ENCODE measurements at regions not wholly inside any gene's neighbourhood (a gene's known extent, or its start where the extent isn't known, plus 50 kb on each side); places are given as distances from the start of the nearest gene placed in this dataset.

DNA sequence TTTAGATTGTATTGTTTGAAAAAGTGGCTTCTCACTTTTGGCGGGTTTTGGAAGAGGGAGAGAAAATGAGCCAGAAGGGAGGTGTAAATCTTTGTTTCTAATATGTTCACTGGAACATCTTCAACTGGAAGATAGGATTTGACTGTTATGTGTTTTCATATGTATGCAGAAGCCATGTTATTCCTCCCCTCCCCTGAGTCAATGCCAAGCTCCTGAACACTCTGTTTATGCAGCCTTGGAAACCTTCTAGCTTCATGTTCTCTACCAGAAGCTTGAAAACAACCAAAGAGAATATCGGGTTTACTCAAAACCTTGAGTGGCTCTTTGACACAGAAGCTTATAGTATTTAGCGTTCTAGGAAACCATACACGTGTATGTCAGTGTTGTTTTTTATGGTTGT is 279.1 kb downstream of the PRL start:
- H3K36me3 Mint-ChIP-seq (ENCODE audit: low read depth): no peaks in the 10 kb centered on the region

DNA sequence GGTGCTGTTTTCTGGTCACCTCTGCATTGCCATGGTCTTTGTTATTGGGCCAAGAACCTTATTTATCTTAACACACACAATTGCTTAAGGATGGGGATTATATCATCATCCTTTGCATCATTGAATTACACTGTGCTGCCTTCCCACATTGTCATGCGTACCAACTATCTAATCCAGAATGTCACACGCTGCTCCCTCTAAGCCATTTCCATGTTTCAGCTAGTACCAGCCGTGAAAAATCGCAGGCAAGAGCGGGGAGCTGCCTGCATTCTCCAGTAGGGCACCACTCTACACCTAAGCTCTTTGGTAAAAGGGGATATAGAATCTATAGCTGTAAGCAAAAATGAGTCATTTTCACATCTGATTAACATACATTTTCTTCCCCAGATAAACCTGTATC is 277.0 kb downstream of the PRL start:
- no peaks in the 10 kb centered on the region for H3K36me3 Mint-ChIP-seq (ENCODE audit: low read depth)
- no peaks in the 10 kb centered on the region for H3K4me1 Mint-ChIP-seq
- no peak for ATAC-seq (replicated peaks)
- peaks cover 3% of the 10 kb centered on the region for H3K27me3 Mint-ChIP-seq
- peaks cover 11% of the 10 kb centered on the region for H3K9me3 Mint-ChIP-seq
- H3K4me3 Mint-ChIP-seq: no peak overlapping the region
- H3K27ac Mint-ChIP-seq: no peak overlapping the region

More for the DNA sequence above, 279.1 kb downstream of the PRL start:
- H3K4me3 Mint-ChIP-seq: no peak overlapping the region
- peaks cover 9% of the 10 kb centered on the region for H3K9me3 Mint-ChIP-seq
- H3K27me3 Mint-ChIP-seq: peaks cover 3% of the 10 kb centered on the region
- H3K27ac Mint-ChIP-seq: no peak overlapping the region
- no peaks in the 10 kb centered on the region for H3K4me1 Mint-ChIP-seq
- ATAC-seq (replicated peaks): no peak

DNA sequence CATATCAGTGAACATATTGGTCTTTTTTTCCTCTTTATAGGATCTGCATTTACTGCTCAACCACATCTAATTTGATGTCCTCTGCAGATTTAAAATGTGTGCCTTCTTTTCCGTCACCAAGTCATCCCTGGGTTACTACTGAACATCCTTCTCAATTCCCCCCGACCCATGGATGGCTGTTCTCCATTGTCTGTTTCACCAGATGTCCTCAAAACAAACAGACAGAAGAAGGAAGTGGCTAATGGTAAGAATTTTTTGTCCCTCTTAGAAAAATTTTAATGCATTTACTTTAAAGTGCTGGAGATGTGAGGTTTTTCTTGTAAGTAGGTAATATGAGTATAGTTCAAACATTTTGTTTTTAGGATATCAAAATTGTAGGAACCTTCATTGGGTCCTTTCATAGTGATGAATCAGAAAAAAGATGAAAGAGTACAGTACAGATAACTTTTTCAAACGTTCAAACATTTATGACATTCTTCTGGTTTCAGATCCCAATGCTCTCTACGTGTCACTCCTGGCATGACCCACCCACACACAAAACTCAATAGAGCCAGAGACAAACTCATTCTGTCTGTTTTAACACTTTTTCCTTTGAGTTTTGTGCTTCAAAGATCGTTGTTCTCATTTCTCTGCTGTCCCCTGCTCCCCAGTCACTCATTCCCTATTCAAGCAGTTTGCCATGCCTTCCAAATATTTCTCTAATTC is 276.4 kb downstream of the PRL start:
- Mint-ChIP-seq H3K27ac (no peak overlapping the region), H3K4me3 (no peak overlapping the region), H3K27me3 (peaks cover 6% of the 10 kb centered on the region), H3K9me3 (peaks cover 11% of the 10 kb centered on the region), H3K4me1 (no peaks in the 10 kb centered on the region), H3K36me3 (ENCODE audit: low read depth) (no peaks in the 10 kb centered on the region)
- ATAC-seq (replicated peaks): no peak

DNA sequence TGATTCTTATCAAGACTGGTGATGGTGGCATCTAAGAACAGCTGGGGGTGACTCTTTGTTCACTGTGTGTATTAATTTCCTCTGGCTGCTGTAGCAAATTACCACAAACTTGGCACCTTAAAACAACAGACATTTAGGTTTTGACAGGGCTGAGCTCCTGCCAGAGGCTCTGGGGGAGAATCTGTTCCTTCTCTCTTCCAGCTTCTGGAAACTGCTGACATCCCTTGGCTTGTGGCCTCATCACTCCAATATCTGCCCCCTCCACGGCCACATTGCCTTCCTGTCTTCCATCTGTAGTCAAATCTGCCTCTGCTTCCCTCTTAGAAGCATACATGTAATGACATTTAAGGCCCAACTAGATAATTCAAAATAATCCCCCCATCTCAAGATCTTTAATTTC is 274.9 kb downstream of the PRL start:
- H3K4me1 Mint-ChIP-seq: no peaks in the 10 kb centered on the region
- peaks cover 11% of the 10 kb centered on the region for H3K27me3 Mint-ChIP-seq
- no peak overlapping the region for H3K27ac Mint-ChIP-seq
- H3K36me3 Mint-ChIP-seq (ENCODE audit: low read depth): no peaks in the 10 kb centered on the region
- ATAC-seq (replicated peaks): no peak
- peaks cover 11% of the 10 kb centered on the region for H3K9me3 Mint-ChIP-seq
- H3K4me3 Mint-ChIP-seq: no peak overlapping the region

DNA sequence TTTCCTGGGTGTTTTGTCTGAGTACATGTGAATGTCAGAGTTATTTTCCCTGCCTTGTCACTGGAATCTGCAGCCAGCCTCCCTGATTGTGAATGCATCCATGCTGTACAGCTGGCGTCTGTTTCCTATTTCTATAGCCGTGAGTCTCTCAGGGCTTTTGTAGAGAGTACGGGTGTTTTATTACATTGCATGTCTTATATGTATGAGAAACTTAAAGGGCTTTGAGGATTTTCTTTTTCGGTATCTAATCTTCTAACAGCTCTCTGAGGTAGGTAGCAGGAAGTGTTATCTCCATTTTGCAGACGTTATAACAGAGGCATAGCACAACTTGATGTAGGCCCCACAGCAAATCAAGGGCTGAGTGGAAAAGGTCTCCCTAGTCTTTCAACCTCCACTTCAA is 272.9 kb downstream of the PRL start:
- H3K4me1 Mint-ChIP-seq: no peaks in the 10 kb centered on the region
- ATAC-seq (replicated peaks): no peak
- no peaks in the 10 kb centered on the region for H3K36me3 Mint-ChIP-seq (ENCODE audit: low read depth)
- H3K27me3 Mint-ChIP-seq: peaks cover 11% of the 10 kb centered on the region
- H3K4me3 Mint-ChIP-seq: no peak overlapping the region
- H3K27ac Mint-ChIP-seq: no peak overlapping the region
- peaks cover 11% of the 10 kb centered on the region for H3K9me3 Mint-ChIP-seq

DNA sequence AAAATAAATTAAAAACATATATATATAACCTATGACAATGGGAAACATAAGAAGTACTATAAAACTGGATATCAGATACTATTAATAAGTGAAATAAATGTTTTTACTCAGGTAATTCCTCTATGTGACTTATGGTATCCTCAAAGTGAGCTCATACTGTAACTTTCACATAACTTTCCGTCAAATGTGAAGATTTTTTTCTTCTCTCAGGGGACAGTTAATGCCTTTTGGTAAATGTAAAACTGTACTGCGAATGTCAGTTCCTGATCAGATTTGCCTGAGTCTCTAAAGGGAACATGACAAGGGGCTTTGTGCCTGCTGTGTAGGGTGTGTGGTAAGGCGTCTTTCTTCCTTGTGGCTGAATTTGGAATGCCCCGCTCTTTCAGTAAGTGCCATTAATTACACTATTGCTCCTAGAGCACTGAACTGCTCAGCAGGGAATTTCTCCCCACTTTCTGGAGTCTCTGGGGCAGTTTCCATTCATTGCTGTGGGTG is 271.8 kb downstream of the PRL start:
- Mint-ChIP-seq H3K4me3 (no peak overlapping the region), H3K27me3 (peaks cover 11% of the 10 kb centered on the region), H3K36me3 (ENCODE audit: low read depth) (no peaks in the 10 kb centered on the region), H3K4me1 (no peaks in the 10 kb centered on the region), H3K27ac (no peak overlapping the region), H3K9me3 (peaks cover 11% of the 10 kb centered on the region)
- ATAC-seq (replicated peaks): no peak

DNA sequence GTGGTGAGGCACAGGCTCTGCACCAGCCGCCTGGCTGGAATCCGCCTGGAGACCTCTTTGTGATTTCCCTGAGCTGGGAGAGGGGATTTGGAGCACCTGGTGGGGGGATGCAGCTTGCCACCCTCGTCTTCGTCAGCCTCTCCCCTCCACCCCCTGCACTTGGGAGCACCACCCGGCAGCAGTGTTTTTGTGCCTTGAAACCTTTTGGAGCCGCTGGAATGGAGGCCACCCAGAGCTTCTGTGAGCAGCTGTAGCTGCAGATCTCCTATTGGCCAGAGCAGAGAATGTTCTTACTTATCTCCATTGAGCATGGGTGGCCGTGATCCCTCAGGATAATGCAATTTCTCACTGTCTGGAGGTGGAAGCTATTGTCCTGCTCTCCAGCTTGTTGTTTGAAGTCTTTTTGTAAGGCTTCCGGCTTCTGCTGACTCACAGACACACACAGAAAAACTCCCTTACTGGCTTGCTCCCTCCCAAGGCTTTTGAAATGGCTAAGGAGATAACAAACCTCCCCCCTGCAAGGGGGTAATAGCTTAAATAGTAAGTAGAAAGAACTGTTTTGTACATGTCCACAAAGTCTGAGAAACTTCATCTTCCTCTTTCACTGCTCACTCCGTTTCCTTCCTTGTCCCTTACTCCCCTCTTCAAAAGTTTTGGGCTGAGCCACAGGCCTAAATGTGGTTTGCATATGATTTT is 271.2 kb downstream of the PRL start:
- Mint-ChIP-seq H3K4me1 (no peaks in the 10 kb centered on the region), H3K27ac (no peak overlapping the region), H3K36me3 (ENCODE audit: low read depth) (no peaks in the 10 kb centered on the region), H3K27me3 (peaks cover 11% of the 10 kb centered on the region), H3K4me3 (no peak overlapping the region), H3K9me3 (peaks cover 11% of the 10 kb centered on the region)
- no peak for ATAC-seq (replicated peaks)

DNA sequence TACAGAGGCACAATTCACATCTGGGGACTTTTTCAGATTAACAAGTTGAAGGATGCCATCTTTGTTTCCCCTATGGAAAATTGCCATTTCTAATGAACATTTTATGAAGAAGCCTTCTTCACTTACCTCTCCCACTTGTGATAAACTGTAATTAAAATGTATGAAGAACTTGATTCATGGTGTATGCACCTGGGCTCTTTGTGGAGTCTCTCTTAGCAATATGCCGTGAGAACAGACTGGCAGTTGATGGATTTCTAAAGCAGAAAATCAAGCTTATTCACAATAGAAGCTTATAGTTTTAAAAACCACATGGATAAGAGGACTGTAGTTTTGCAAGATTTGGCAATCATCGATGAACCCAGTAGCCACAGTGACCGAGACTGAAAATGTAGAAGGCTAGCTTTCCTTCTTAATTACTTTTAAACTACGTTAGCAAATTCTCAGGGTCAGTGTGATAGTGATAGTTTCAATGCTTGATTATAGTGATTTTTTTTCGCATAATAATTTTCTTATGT is 270.6 kb downstream of the PRL start:
- Mint-ChIP-seq H3K4me3 (no peak overlapping the region), H3K4me1 (no peaks in the 10 kb centered on the region), H3K9me3 (peaks cover 11% of the 10 kb centered on the region), H3K36me3 (ENCODE audit: low read depth) (no peaks in the 10 kb centered on the region), H3K27ac (no peak overlapping the region), H3K27me3 (peaks cover 11% of the 10 kb centered on the region)
- ATAC-seq (replicated peaks): no peak

DNA sequence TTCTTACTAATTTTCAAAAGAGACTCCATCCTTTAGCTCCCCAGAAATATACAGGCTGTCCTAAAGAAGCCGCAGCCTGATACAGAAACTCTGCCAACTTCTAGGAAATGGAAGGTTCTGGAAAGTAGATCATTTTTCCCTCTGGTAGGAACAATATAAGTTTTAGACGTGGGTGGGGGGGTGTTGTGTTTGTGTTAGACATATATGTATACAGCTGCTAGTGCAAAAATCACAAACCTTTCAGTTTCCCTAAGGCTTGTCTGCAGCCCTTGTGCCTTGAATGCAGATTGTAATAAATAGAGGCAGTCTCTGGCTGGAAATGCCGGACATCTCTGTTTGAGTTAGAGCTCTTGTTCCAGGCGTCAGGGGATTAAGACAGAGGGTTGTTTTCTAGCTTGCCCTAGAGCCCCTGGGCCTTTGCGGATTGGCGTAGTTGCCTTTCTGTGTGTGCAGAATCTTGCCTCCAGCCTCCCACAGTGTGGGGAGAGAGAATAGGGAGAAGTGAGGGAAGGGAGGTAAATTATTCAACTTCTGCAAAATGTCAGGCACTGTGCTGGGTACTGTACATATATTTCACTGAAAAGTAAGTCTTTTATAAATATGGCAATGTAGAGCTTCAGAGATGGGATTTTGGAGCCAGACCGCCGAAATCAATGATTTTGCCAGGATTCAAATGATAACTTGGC is 269.7 kb downstream of the PRL start:
- H3K27ac Mint-ChIP-seq: no peak overlapping the region

DNA sequence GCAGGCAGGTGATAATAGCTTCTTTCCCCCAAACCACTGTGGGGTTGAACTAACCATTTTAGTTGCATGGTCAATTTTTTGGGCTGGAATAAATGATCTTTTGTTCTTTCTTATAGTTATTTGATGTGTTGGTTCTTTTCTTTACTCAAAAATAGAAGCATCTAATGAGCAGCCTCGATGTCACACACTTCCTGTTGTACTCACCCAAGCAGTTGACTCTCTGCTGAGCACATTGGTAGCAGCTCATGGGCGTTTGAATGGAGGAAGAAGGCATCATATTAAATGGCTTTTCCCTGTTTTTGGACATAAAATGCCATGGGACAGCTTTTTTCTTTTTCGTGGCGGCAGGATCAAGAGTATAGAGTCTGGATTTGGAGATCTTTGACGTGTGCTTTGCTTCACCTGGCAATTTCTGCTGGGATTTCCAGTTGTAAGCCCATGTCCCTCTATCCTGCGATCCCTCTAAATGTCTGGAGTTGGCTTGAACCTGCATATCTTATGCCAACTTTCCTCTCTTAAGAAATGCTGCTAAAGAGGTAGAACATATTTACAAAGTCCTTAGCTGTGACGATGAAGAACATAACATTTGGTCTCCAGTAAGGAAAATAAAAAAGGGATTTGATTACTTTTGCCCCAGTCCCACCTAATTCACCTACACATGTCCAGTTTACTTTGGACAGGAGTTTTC is 268.3 kb downstream of the PRL start:
- H3K4me3 Mint-ChIP-seq: no peak overlapping the region
- H3K27ac Mint-ChIP-seq: no peak overlapping the region
- no peak for ATAC-seq (replicated peaks)

More for the DNA sequence above, 269.7 kb downstream of the PRL start:
- no peaks in the 10 kb centered on the region for H3K36me3 Mint-ChIP-seq (ENCODE audit: low read depth)
- no peak for ATAC-seq (replicated peaks)
- H3K9me3 Mint-ChIP-seq: peaks cover 8% of the 10 kb centered on the region
- H3K27me3 Mint-ChIP-seq: peaks cover 8% of the 10 kb centered on the region
- H3K4me3 Mint-ChIP-seq: no peak overlapping the region
- no peaks in the 10 kb centered on the region for H3K4me1 Mint-ChIP-seq

DNA sequence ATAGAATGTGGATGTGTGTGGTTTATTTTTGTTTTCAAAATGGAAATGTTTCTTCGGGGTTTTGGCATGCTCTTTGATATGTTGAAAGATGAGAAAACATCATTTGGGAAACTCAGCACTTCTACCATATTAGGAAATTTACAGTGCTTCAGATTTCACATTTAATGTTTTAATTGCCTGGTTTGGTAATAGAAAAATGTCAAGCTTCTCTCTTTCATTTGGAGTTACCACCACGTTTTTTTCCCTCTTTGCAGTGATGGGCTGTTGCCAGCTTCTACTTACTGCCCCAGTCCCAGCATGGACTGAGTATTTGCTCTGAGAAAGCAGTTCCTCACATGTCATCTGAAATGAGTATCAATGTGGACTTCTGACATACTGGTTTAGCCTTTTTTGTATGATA is 267.7 kb downstream of the PRL start:
- H3K9me3 Mint-ChIP-seq: no peaks in the 10 kb centered on the region
- H3K36me3 Mint-ChIP-seq (ENCODE audit: low read depth): no peaks in the 10 kb centered on the region
- no peaks in the 10 kb centered on the region for H3K4me1 Mint-ChIP-seq
- no peak for ATAC-seq (replicated peaks)
- H3K27me3 Mint-ChIP-seq: peaks cover 8% of the 10 kb centered on the region
- H3K4me3 Mint-ChIP-seq: no peak overlapping the region
- no peak overlapping the region for H3K27ac Mint-ChIP-seq

More for the DNA sequence above, 268.3 kb downstream of the PRL start:
- H3K36me3 Mint-ChIP-seq (ENCODE audit: low read depth): no peaks in the 10 kb centered on the region
- no peaks in the 10 kb centered on the region for H3K9me3 Mint-ChIP-seq
- no peaks in the 10 kb centered on the region for H3K4me1 Mint-ChIP-seq
- H3K27me3 Mint-ChIP-seq: peaks cover 8% of the 10 kb centered on the region

DNA sequence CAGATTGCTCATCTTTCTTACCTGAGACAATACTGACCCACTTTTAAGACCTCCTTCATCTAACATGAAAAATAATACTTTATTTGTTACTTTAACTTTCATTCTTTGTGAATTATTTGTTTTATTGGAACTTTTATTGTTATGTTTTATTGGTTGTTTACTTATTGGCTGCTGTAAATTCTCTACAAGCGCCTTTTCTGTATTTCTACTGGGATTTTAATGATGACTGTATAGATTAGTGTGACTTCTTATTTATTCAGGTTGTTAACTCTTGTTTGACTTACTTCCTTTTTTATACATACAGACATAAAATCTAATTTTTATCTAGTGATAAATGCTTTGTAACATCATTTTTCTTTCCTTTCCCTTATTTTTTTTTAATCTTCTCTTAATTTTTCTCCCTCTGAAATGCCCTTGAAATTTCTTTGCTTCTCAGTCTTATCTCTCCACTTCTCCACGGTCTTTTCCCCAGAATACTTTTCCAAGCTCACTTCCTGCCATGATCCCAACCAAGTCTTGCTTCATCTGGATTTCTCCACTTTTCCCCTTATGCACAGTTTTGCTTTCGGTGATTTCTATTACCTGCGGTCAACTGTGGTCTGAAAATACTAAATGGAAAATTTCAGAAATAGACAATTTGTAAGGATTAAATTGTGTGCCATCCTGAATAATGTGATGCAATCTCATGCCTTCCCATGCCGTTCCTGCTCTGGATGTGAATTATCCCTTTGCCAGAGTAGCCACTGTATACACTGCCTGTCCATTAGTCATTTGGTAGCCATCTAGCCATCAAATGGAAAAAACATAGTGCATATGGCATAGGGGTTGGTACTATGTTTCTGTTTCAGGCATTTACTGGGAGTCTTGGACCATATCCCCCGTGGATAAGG is 265.9 kb downstream of the PRL start:
- Mint-ChIP-seq H3K27me3 (peaks cover 4% of the 10 kb centered on the region), H3K9me3 (no peaks in the 10 kb centered on the region), H3K27ac (no peak overlapping the region), H3K36me3 (ENCODE audit: low read depth) (no peaks in the 10 kb centered on the region), H3K4me3 (no peak overlapping the region), H3K4me1 (no peaks in the 10 kb centered on the region)
- ATAC-seq (replicated peaks): no peak

DNA sequence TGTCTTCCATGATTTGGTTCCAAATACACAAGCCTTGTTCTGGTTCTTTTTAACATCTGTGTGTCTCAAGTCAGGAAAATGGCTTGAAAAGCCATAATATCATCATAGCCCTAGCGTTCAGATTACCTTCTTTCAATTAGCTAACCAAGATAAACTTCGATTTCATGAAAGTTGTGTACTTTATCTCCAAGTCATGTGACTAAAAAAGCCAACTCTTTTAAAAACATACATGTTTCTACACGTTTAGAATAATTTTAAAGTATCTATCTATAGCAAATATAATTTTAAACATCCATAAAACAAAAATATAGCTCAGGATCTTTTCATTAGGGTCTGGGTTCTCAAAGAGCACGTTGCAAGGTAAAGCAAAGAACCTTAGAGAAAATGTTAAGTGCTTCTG is 261.1 kb downstream of the PRL start:
- Mint-ChIP-seq H3K9me3 (no peaks in the 10 kb centered on the region), H3K4me3 (no peak overlapping the region), H3K27me3 (no peaks in the 10 kb centered on the region), H3K36me3 (ENCODE audit: low read depth) (no peaks in the 10 kb centered on the region), H3K27ac (no peak overlapping the region), H3K4me1 (no peaks in the 10 kb centered on the region)
- ATAC-seq (replicated peaks): no peak
